ENCODE measurements at regions not wholly inside any gene's neighbourhood (a gene's known extent, or its start where the extent isn't known, plus 50 kb on each side); places are given as distances from the start of the nearest gene placed in this dataset.
"Not testable (repeated sequence)": the region's sequence is repeated elsewhere in the genome, so short reads cannot be mapped to it uniquely, and the experiment has no call there.

DNA sequence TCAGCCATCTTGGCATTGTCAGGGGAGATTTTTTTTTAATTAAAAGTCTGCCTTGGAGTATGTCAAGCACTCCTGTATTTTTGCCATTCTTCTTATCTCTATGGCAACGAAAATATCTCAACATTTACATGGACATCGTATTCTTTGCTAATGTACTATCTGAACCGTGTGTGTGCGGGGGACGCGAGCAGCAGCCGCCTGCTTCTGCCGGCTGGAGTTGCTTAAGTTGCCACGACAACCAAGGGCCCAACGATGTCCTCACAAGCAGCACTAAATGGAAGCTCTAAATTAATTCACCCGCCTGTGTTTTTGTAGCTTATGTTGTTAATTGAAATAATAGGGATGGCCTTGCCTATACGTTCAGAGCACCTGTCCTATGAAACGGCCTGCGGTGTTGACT lies 309.5 kb downstream of the TEX29 start:
- Histone ChIP-seq H3K27me3 (replicated peaks in 1 of 7) (peaks cover 0 to 8% (median 0%) of the 10 kb centered on the region in 7 donors), H3K4me3 (no peak overlapping the region), H3K36me3 (no peaks in the 10 kb centered on the region), H3K9me3 (peaks cover 0 to 6% (median 0%) of the 10 kb centered on the region in 8 donors), H3K4me1 (no peaks in the 10 kb centered on the region), H3K27ac (no peak overlapping the region)
- TF ChIP-seq POLR2AphosphoS5 (IDR thresholded peaks at IDR 0.05) (no peak), POLR2A (IDR thresholded peaks at IDR 0.05) (no peak)
- TF ChIP-seq, protein P1, sequence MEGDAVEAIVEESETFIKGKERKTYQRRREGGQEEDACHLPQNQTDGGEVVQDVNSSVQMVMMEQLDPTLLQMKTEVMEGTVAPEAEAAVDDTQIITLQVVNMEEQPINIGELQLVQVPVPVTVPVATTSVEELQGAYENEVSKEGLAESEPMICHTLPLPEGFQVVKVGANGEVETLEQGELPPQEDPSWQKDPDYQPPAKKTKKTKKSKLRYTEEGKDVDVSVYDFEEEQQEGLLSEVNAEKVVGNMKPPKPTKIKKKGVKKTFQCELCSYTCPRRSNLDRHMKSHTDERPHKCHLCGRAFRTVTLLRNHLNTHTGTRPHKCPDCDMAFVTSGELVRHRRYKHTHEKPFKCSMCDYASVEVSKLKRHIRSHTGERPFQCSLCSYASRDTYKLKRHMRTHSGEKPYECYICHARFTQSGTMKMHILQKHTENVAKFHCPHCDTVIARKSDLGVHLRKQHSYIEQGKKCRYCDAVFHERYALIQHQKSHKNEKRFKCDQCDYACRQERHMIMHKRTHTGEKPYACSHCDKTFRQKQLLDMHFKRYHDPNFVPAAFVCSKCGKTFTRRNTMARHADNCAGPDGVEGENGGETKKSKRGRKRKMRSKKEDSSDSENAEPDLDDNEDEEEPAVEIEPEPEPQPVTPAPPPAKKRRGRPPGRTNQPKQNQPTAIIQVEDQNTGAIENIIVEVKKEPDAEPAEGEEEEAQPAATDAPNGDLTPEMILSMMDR (IDR thresholded peaks at IDR 0.05 in 8 of 11, conservative IDR thresholded peaks at IDR 0.05 in 3 of 11) = no peak
- no peak for DNase-seq
- whole genome bisulfite sequencing, 5 donors = 79 to 87% (median 84%) methylated on average over 14 of the region's 14 CpGs
- intact Hi-C loops (cut with DNase I; ENCODE audit: low total_unique reads) = no loop called here

DNA sequence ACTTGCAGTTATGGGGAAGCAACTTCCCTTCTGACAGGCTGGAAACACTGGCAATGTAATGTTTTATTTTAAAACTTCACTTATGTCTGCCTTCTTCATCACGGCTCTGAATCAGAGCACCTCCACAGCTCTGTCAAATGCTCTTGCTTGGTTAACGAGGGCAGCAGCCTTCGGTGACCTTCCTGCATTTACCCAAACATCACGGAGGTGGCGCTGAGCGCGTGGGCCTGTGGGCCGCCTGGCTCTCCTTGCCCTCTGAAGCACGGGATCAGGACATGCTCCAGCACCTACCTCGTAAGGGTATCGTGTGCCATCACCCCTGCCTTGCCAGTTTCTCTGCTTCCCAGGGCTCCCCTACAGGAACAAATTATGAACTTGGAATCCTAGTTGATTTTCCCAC lies 310.0 kb downstream of the TEX29 start:
- TF ChIP-seq POLR2AphosphoS5 (IDR thresholded peaks at IDR 0.05) (no peak), POLR2A (IDR thresholded peaks at IDR 0.05) (no peak)
- TF ChIP-seq, protein P1 (IDR thresholded peaks at IDR 0.05 in 8 of 11, conservative IDR thresholded peaks at IDR 0.05 in 3 of 11) = no peak
- H3K9me3 ChIP-seq = peaks cover 0 to 6% (median 0%) of the 10 kb centered on the region in 8 donors
- DNase-seq = no peak
- H3K4me1 ChIP-seq = no peaks in the 10 kb centered on the region
- H3K4me3 ChIP-seq = no peak overlapping the region
- 84 to 93% (median 89%) methylated on average over 11 of the region's 11 CpGs for WGBS, 5 donors
- peaks cover 0 to 8% (median 0%) of the 10 kb centered on the region in 7 donors for H3K27me3 ChIP-seq (replicated peaks in 1 of 7)
- no peaks in the 10 kb centered on the region for H3K36me3 ChIP-seq
- intact Hi-C loops (cut with DNase I; ENCODE audit: low total_unique reads) = no loop called here
- H3K27ac ChIP-seq = no peak overlapping the region

DNA sequence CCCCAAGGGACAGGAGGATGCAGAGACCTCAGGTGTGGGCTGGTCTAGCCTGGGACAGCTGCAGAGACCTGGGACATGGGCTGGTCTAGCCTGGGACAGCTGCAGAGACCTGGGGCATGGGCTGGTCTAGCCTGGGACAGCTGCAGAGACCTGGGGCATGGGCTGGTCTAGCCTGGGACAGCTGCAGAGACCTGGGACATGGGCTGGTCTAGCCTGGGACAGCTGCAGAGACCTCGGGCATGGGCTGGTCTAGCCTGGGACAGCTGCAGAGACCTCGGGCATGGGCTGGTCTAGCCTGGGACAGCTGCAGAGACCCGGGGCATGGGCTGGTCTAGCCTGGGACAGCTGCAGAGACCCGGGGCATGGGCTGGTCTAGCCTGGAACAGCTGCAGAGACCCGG lies 310.8 kb downstream of the TEX29 start:
- DNase-seq; H3K27ac ChIP-seq; H3K27me3 ChIP-seq (replicated peaks in 1 of 7); H3K36me3 ChIP-seq; intact Hi-C loops (cut with DNase I; ENCODE audit: low total_unique reads); H3K9me3 ChIP-seq; H3K4me3 ChIP-seq; H3K4me1 ChIP-seq: not testable (repeated sequence)
- 53 to 70% (median 63%) methylated on average over 3 to 5 of the region's 5 CpGs for WGBS, 5 donors

DNA sequence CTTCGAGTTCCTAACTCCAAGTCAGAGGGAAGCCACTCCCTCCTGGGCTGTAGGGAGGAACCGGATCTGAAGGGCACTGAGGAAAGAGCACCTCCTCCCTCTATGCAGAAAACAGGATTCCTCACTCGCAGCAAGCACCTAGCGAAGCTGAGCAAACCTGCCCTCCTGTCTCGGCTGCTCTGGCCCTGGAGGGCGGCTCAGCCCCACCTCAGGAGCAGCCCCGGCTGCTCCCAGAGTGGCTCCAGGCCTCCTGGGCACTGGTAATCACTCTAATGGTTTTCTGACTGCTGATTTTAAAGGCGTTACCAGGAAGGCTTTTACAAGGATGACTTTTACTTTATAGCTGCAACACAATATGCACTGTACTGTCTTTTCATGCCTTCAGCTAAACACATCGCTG lies 312.5 kb downstream of the TEX29 start:
- Histone ChIP-seq H3K4me3 (no peak overlapping the region), H3K27ac (no peak overlapping the region), H3K36me3 (no peaks in the 10 kb centered on the region), H3K9me3 (peaks cover 0 to 6% (median 0%) of the 10 kb centered on the region in 8 donors), H3K4me1 (no peaks in the 10 kb centered on the region), H3K27me3 (replicated peaks in 1 of 7) (peaks cover 0 to 4% (median 0%) of the 10 kb centered on the region in 7 donors)
- DNase-seq = no peak
- 50 to 66% (median 56%) methylated on average over 8 to 9 of the region's 9 CpGs for WGBS, 5 donors
- TF ChIP-seq, protein P1 (IDR thresholded peaks at IDR 0.05 in 8 of 11, conservative IDR thresholded peaks at IDR 0.05 in 3 of 11) = no peak
- no peak for TF ChIP-seq POLR2AphosphoS5 (IDR thresholded peaks at IDR 0.05)
- no peak for TF ChIP-seq POLR2A (IDR thresholded peaks at IDR 0.05)
- intact Hi-C loops (cut with DNase I; ENCODE audit: low total_unique reads) = no loop called here

DNA sequence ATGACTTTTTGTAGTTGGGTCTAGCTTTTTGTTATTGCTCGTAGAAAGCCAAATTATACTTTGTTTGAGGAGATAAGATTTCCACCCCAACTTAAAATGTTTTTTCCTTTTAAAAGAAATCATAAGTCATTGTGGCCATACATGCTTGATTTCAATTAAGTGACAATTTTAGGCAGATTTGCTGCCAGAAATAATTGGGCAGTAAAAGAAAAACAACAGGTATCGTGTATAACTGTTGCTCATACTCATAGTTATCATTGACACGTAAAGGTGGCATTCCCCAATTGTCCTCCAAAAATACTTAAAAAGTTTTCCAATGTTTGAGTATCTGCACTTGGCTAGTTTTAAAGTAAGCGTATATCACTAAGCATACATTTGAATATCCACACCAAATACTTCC lies 313.0 kb downstream of the TEX29 start:
- no peaks in the 10 kb centered on the region for H3K4me1 ChIP-seq
- H3K4me3 ChIP-seq = no peak overlapping the region
- DNase-seq = no peak
- peaks cover 0 to 4% (median 0%) of the 10 kb centered on the region in 7 donors for H3K27me3 ChIP-seq (replicated peaks in 1 of 7)
- H3K36me3 ChIP-seq = no peaks in the 10 kb centered on the region
- peaks cover 0 to 6% (median 0%) of the 10 kb centered on the region in 8 donors for H3K9me3 ChIP-seq
- no peak overlapping the region for H3K27ac ChIP-seq
- no peak for TF ChIP-seq POLR2AphosphoS5 (IDR thresholded peaks at IDR 0.05)
- TF ChIP-seq POLR2A (IDR thresholded peaks at IDR 0.05) = no peak
- TF ChIP-seq, protein P1 (IDR thresholded peaks at IDR 0.05 in 8 of 11, conservative IDR thresholded peaks at IDR 0.05 in 3 of 11) = no peak
- 74 to 89% (median 86%) methylated on average over 4 of the region's 4 CpGs for WGBS, 5 donors
- intact Hi-C loops (cut with DNase I; ENCODE audit: low total_unique reads) = no loop called here

Measured in spleen (tissue), 11 donors.